DMS153 treated with DMSO at 0.1 percent for 48 hours (cell line): ENCODE measurements at regions not wholly inside any gene's neighbourhood (a gene's known extent, or its start where the extent isn't known, plus 50 kb on each side); places are given as distances from the start of the nearest gene placed in this dataset.
A peak's percentile ranks its signal among the peaks of the same experiment; 100 is the strongest.

Source experiments
- DNase-seq: peaks from one replicate; lab custom pipeline; 2025; ENCODE audit not compliant: unreplicated experiment; lab: John Stamatoyannopoulos, UW

DNA sequence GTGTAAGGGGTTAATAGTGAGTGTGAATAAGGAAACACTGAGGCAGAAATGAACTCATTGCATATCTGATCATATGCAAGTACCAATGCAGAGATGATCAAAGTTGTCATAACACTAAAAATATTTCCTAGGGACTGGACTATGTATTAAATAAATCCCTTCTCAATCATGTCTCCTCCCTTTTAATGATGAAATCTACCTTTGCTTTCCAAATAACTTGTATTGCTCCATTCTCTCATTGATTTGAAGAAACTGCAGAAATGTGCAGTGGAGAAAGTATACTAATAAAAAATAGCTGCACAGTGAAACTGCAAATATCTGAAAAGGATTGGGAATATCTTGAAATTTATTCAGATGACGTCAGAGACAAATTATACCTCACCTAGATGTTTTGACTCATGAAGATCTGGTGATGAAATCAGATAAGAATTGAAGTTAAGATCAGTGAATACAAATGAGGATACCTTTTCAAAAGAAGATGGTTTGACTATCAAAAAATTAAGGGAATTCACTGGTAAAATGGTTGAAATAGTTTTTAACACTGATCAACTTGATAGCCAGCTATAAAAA, 1264.9 kb upstream of the USP15 start:
- DNase-seq, result no peak

DNA sequence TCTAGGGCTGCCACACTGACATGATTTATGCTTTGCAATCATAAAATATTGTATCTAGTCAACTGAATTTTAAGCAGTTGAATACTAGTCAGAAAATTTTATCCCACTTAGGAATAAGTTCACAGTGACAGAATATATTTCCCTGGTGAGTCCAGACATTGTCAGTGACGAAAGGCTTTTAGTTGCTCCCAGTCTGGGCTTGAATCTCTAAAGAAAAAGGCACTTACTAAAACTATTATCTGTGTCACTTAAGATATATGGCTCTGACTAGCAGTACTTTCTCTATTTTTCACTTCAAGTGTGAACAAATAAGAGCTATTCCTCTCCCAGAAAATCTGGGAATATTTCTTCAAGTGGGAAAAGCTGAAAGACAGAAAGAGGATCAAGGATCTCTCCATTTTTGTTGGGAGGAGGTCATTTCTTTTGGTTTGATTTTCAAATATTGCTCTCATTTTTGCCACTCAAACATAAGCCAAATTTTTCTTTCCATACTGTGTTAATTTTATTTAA, 1262.3 kb upstream of the USP15 start:
- no peak for DNase-seq

GRCh38 chr12:61009192-61009591, 1251.0 kb upstream of the USP15 start:
- DNase-seq, result no peak

GRCh38 chr12:61011767-61012423, 1248.3 kb upstream of the USP15 start:
- DNase-seq, result no peak

- DNase-seq, result no peak
Measured at GRCh38 chr12:61018571-61018970, 1241.6 kb upstream of the USP15 start.

- DNase-seq, result no peak
Measured at GRCh38 chr12:61023231-61023630, 1237.0 kb upstream of the USP15 start.

- no peak for DNase-seq
Measured at GRCh38 chr12:61029516-61029915, 1230.7 kb upstream of the USP15 start.

DNA sequence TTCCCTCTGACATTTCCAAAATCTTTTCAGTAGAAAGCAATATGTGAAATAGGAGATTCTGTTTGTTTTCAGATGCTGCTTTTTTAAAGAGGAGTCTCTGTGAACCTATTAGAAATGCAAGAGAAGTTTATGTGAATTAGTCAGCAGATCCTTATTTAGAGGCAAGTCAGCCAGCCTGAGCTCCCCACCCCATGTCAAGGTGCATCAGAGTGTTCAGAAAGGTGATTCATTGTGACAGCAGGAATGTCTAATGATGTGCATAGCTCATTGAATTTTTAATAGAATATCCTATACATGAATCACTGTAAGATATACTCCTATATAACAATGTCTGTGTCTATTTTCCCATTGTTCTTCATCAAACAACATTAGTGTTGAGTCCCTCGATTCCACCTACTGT, 1222.4 kb upstream of the USP15 start:
- no peak for DNase-seq

DNA sequence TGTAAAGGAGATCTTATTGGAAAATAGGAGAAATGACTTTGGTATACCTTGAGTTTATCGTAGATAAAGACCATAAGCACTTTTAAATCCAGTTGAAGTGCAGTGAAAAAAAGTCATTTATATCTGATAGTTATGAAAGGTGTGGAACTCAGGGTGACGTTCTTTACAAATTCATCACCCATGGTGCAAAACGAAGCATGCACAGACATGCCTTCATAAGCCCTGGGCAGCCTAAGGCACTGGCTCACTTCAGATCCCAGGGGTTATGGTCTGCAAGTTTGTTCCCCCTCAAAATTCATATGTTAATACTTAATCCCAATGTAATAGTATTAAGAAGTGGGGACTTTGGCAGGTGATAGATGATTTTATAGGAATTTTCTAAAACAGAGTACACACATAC, 1216.4 kb upstream of the USP15 start:
- no peak for DNase-seq

GRCh38 chr12:61044766-61045165, 1215.4 kb upstream of the USP15 start:
- DNase-seq, result no peak

- DNase-seq, result no peak
Measured at GRCh38 chr12:61070640-61071414, 1189.4 kb upstream of the USP15 start.

DNA sequence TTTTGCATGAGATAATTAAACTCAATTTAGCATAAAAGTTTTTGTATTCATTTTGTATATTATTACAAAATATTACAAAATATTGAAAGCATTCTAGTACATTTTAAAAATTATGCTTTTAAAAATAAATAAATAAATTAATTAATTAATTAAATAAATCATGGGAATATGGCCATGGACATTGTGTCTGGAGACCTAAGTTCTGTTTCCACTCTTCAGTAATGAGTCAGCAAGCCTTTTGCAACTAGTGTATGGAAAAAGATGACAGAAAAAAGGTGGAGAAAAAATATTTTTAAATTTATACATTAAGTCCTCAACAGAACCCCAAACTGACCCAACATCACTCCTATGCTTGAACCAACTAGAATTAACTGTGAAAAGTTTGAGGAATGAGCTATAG, 1187.5 kb upstream of the USP15 start:
- no peak for DNase-seq

DNA sequence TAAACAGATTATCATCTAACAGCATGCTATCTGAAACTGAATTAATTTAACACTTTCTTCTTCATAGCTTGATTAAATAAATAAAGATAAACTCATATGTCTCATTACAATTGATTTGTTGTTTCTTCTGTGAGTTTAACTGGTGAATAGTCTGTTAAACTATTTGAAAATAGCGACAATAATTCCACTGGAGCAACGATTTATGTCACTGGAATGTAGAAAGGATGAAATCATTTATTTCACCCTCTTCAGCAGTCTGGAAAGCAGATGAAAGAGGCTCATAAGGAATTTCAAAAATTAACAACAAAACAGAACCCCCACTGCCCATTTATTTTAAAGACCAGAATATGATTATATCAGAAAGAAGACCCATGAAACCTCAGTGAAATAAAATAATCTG, 1165.1 kb upstream of the USP15 start:
- DNase-seq, result no peak

GRCh38 chr12:61098031-61098580, 1162.1 kb upstream of the USP15 start:
- no peak for DNase-seq

DNA sequence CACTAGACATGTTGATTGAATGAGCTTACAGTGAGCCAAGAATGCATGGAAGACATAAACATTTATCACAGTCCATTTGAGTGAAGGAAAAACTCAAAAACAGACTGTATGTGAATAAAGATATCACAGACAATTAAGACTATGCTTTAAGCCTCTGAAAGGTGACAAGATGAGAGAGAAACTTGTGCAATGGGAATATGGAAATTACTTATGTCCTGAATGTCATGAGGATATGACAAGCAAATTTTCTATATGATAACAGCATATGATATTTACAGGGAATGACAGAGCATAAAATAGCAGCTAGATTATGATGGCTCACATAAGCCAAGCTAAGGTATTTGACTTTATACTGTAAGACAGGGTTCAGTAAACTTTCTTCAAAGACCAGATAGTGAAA, 1153.1 kb upstream of the USP15 start:
- DNase-seq, result no peak

- no peak for DNase-seq
Measured at GRCh38 chr12:61111218-61111617, 1149.0 kb upstream of the USP15 start.

DNA sequence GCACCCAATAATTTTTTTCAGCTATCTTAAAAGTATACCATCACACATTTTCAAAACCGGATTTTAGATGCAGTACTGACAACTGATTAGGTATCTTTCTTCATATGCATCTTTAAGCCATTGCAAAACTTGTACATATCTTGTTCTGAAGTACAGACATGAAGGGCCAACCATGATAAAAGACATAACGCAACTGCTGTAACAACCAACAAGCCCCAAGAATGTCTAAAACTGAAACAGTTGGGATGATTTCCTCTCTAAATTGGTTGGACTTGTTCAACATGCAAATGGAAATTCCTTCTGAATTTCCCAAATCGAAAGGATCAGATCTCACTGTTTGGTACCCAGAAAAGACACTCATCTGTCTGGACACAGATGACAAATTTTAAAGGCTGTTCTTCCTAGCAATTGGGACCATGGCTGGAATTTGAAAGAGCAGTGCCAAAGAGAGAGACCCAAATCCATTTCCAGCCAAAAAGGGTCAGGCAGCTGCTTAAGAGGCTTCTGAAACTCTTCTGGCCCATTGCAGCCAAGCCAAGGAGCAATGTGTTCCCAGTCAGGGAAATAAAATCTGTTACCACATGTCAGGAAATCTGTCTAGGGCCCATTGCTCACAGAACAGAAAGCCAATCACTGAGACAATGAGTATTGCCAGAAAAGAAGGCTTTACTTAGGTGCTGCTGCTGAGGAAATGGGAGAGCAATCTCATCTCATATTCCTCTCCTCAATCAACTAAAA, 1122.4 kb upstream of the USP15 start:
- DNase-seq, result no peak

DNA sequence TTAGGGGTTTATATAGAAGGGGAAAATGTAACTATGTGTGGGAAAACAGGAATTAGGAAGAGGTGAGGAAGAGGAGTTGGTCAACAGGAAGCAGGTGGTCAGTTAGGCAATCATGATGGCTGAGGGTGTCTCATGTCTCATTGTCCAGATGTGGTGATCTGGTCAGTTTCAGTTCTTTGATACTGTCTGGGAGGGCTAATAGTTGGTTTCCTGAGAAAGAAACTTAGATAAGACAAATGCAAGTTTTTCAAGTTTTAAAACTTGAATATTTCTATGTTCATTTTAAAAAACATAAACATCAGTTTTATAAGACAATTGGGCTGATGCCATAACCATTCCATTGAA, 1121.8 kb upstream of the USP15 start:
- no peak for DNase-seq

- no peak for DNase-seq
Measured at GRCh38 chr12:61161961-61162360, 1098.2 kb upstream of the USP15 start.

DNA sequence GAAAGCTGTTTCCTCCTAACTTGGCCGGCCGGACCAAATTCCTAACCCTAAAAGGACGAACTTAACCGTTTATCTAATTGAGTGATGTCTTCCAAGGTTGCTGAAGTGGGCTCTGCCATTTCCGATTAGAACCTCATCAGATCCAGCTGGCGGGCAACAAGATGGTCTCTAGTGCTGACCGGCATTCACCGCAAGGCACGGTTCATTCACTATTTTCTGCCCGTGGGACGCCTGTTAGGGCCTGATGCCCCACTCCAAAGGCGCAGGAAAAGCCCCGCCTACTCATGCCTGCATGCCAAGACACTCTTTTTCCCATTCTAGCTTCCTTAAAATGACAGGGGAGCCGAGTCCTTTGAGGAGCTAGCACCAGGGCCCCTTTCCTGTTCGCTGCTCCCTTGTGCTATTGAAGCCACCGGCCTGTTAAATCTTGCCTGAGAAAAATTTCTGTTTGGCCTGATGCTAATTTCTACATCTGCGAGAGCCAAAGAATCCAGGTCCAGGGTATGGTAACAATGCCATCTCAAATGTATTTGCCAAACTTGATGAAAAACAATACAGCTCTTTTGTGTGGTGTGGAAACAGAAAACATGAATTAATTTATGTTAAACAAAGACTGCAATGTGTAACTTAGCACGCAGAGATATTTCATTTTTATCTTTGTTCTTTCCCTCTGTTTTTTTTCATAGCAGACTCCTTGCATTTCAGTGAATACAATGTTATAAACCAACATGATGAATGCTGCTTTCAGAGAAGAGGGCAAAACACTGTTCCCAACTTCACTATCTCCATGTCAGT, 1071.2 kb upstream of the USP15 start:
- no peak for DNase-seq

- DNase-seq, result peak; percentile 28
Measured at GRCh38 chr12:61213646-61214045, 1046.6 kb upstream of the USP15 start.
